Bone marrow (tissue), 2 donors: ENCODE measurements at regions not wholly inside any gene's neighbourhood (a gene's known extent, or its start where the extent isn't known, plus 50 kb on each side); places are given as distances from the start of the nearest gene placed in this dataset.

ENCODE experiments used
- DNase-seq, 2 donors: peaks; one replicate each; lab custom pipeline; 2025; lab: John Stamatoyannopoulos, UW

- DNase-seq, result no peak
Observed at GRCh38 chr14:98167275-98167674, 1104.7 kb downstream of the BCL11B start.

DNA sequence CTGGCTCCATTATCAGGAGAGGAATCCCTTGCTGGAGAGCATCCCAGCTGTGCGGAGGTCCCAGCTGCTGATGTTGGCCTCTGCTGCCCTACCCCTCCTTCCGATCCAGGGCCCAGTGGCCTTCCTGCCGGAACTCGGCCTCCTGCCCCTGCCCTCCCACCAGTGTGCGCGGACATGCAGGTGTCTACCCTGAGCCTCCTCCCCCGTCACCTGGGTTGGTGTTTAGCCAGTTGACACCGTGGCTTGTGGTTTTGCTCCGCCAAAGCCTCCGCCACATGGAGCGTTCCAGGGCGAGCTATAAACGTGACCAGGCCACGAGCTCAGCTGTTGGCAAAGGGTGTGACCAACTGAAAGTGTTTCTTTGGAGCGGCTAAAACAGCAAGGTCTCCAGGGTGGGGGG, 1104.3 kb downstream of the BCL11B start:
- DNase-seq, result no peak

- DNase-seq, result no peak
Observed at GRCh38 chr14:98168211-98168985, 1103.6 kb downstream of the BCL11B start.

GRCh38 chr14:98169170-98169587, 1102.8 kb downstream of the BCL11B start:
- DNase-seq, result no peak

DNA sequence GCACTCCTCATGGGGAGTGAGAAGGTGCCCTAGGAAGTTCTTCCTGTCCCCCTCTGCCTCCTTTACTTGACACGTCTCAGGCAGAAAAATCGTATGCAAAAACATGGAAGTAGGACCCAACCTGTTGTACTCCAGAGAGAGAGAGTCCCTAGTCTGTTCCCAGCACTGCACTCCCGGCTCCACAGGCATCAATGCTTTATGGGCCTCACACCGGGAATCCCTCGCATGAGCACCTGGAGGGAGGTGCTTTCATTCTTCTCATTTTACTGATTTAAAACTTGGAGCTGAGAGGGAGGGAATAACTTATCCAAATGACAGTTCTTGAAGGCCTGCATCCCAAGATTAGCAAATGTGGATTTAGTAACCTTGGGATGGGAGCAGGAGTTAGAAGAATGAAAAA, 1101.4 kb downstream of the BCL11B start:
- DNase-seq, result no peak

DNA sequence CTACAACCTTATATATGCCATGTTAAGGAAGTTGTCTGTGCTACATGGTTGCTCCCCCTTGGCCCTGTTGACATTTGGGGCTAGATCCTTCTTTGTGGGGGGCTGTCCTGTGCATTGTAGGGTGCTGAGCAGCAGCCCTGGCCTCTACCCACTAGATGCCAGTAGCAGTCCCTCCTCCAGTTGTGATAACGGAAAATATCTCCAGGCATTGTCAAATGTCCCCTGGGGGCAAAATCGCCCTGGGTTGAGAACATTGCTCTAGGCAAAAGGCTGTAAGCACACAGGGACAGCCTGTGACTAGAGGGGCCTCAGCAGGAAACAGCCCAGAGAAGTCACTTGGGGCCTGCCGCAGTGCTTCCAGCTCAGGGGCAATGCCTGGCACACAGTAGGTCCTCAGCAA, 1100.3 kb downstream of the BCL11B start:
- DNase-seq, result no peak

DNA sequence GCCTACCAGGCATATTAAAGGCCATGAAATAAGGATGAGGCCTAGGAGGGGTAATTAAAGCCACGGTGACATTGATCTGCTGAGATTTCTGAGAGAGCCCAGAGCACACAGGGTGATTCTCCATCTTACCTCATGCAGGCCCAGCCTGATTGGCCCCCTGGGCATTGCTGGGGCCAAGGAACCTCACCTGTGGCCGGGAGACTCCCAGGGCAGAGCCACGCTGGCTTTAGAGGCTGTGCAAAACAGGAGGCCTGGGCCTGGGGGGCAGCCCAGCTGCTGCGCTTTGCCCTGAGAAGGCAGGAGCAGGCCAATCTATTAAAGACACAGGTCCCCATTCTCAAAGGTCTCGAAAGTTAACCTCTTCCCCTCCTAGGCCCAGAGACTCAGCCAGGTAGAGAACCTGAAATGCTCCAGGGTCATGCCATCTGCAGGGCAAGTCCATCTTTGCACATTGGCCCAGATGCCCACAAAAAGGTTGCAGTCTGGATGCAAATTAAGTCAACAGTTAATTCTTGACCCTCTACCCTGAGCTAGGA, 1099.7 kb downstream of the BCL11B start:
- no peak for DNase-seq

DNA sequence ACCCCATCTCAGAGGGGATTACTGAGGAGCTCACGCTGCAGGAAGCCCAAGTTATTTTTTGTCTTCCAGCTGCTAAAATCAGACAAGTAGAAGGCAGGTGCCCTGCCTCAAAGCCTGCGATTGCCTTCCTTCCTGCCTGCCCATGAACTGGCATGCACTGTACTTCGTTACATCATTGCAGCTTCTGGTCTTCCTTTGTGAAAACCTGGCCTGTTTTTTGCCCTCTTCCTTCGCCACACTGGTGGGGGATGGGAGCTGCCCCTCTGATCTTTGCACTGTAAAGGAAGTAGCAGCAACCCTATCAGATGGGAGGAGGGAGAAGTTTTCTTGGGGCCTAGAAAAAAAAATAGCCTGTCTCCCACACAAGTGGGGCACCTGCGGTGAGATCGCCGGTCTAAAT, 1098.7 kb downstream of the BCL11B start:
- DNase-seq, result no peak

DNA sequence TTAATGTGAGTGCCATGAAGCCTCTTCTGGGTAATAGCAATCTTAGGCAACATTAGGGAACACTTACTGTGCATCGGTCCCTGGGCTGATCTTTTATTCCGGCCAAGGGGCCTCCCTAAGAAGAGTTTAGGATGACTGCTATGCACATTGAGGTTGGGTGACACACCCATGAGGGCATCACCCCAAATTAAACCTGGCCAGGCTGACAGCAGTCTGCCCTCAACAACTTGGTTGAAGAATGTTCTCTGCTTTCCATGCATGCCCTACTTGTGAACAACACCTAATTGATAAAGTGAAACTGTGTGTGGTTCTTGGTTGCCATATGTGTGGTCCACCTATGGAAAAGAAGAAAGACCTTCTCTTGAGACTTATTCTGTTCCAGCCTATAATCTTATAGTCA, 1098.0 kb downstream of the BCL11B start:
- DNase-seq, result no peak

- no peak for DNase-seq
Observed at GRCh38 chr14:98175436-98175835, 1096.6 kb downstream of the BCL11B start.

DNA sequence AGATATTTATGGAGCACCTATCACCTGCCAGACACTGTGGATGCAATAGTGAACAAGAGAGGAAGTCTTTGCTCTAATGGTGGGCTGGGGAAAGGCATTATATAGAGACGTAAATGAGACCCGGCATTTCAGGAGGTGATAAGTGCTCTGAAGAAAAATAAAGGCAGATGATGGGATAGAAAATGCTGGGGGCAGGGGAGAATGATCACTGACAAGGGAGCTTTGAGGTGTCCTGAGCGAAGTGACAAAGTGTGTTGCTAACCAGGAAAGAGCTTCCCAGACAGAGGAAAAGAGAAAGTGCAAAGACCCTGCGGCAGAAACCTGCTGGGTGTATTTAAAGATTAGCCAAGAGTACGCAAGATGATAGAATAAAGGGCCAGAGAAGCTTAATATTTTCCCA, 1096.1 kb downstream of the BCL11B start:
- no peak for DNase-seq

DNA sequence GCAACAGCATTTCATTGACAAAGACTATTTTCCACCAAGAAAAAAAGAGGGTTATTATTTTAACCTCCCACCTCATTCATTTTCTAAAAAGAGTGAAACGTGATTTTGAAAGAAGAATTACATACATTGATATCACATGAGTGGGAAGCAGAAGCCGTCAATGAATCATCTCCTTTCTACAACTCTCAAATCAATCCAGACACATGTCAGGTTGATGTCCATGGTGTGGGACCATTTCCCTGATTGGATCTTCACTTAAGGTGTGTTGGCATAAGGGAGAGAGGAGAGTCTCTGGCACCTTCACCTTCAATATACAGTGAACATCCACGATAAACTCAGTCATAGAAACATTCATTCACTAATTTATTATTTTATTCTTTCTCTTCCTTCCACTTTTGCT, 1095.1 kb downstream of the BCL11B start:
- DNase-seq, result no peak

GRCh38 chr14:98177551-98177950, 1094.4 kb downstream of the BCL11B start:
- DNase-seq, result no peak

GRCh38 chr14:98181241-98181640, 1090.8 kb downstream of the BCL11B start:
- no peak for DNase-seq

- DNase-seq, result no peak
Observed at GRCh38 chr14:98181768-98182167, 1090.2 kb downstream of the BCL11B start.

DNA sequence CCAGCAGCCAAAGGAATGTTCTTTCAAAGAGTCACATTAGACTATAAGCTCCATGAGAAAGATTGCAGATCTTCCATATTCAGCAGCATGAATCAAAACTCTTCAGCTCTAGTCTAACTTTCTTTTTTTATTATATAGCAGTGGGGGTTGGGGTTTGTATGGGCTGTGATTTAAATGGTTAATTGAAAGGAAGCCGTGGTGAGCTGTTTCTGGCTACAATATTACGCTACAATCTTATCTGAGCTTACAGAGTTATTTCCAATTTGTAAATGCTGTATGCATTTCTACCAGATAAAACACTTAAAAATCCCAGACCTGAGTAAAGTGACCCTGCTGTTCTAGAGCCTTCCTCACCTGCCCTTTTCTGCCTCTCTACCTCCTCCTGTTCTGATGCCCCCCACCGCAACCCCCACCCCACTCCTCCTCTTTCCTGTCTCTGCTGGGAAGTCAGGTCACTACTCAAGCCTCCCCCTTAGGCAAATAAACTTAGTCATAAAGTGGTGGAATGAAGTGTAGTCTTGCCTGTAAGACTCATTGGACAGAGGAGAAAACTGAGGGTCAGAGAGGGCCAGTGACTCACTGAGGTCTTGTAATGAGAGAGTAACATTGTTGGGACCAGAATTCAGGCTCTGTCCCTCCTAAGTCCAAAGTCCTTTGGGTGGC, 1089.5 kb downstream of the BCL11B start:
- no peak for DNase-seq

DNA sequence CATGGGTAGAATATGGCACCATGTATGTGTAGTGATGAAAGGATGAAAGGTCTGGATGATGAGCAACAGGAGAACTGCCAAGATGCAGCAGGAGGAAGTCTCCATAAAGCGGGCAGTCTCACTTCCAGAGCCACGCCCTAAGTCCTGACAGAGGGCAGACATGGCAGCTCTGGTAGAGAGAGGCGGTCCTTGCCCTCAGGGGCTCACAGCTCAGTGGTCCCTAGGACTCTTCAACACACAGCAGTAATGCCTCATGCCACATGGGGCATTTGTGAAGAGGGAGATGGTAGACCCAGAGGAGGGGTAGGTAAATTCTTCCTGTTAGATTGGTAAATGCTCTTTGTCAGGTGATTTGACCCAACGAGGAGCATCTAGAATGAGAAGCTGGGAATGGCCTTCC, 1088.4 kb downstream of the BCL11B start:
- DNase-seq, result no peak

- DNase-seq, result no peak
Observed at GRCh38 chr14:98184457-98184856, 1087.5 kb downstream of the BCL11B start.

DNA sequence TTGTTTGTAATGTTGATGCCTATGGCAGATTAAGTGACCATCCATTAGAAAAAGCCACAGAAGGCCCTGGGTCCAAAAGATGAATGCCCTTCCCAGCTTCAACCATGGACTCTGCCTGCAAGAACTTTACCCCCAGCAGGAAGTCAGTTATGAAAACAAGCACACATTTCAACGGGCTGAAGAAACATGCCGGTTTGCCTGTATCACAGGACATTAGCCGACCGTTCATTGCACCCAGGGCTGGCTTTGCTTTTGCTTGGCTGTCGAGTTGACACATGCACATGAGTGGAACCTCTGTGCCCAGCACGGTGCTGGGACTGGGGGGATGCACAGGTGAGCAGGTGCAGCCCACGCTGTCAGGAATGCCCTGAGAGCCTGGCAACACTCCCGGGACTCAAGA, 1087.0 kb downstream of the BCL11B start:
- no peak for DNase-seq

DNA sequence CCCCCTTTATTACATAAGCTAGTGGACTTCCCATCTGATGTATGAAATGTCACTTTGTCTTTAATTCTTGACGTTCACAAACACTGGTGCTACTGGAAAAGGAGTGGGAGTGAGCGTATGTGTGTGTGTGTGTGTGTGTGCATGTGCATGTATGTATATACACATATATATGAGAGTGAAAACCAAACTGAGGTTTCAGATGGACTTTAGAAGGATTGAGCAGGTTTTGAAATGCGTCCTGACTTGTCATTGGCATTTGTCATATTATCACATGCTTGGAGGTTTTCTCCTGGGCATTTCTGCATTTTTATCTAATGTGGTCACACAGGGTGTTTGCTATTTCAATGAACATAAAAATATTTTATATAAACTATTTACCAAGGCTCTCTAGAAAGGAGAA, 1085.9 kb downstream of the BCL11B start:
- no peak for DNase-seq

- no peak for DNase-seq
Observed at GRCh38 chr14:98187281-98187680, 1084.7 kb downstream of the BCL11B start.

- DNase-seq, result no peak
Observed at GRCh38 chr14:98189062-98189461, 1082.9 kb downstream of the BCL11B start.

- DNase-seq, result no peak
Observed at GRCh38 chr14:98189511-98189910, 1082.5 kb downstream of the BCL11B start.

- no peak for DNase-seq
Observed at GRCh38 chr14:98189944-98190343, 1082.1 kb downstream of the BCL11B start.
